ENCODE measurements at regions not wholly inside any gene's neighbourhood (a gene's known extent, or its start where the extent isn't known, plus 50 kb on each side); places are given as distances from the start of the nearest gene placed in this dataset.

GRCh38 chr4:114091546-114091945 lies 112.1 kb upstream of the ARSJ start:
- TF ChIP-seq FOSL1 (IDR thresholded peaks at IDR 0.05; ENCODE audit: insufficient read depth, low read depth, low read length) (no peak), KDM4A (IDR thresholded peaks at IDR 0.05; ENCODE audit: low read depth, low read length, severe bottlenecking) (no peak), SUZ12 (IDR thresholded peaks at IDR 0.05; ENCODE audit: low read length) (no peak), CREB1 (IDR thresholded peaks at IDR 0.05) (no peak), SRF (IDR thresholded peaks at IDR 0.05; ENCODE audit: low read depth, low read length) (no peak)
- Histone ChIP-seq H3K14ac (ENCODE audit: insufficient read length) (no peak overlapping the region), H3K4me3 (ENCODE audit: extremely low read depth in 1 of 4, insufficient read depth in 2 of 4, low read depth in 3 of 4, low read length in 4 of 4) (no peak overlapping the region), H2BK5ac (ENCODE audit: low read depth, low read length) (no peak overlapping the region), H2BK20ac (ENCODE audit: low read length) (no peak overlapping the region), H3K56ac (replicated peaks; ENCODE audit: insufficient read length, low read depth, low read length) (no peak overlapping the region), H3K18ac (ENCODE audit: extremely low read depth, low read length) (no peak overlapping the region), H4K5ac (ENCODE audit: insufficient read length, low read depth, low read length) (no peak overlapping the region), H3K23me2 (ENCODE audit: low read depth, low read length) (no peaks in the 10 kb centered on the region), H2BK120ac (replicated peaks; ENCODE audit: low read depth, low read length) (no peak overlapping the region), H3K9me3 (ENCODE audit: insufficient read depth in 2 of 2, low read depth in 1 of 2, low read length in 1 of 2) (peaks cover 3 to 6% of the 10 kb centered on the region in 2 experiments; a peak in 2 of 4 replicates), H2AK5ac (ENCODE audit: low read depth, low read length) (no peak overlapping the region), H2BK12ac (ENCODE audit: low read depth, low read length) (no peak overlapping the region), H3K79me2 (ENCODE audit: control insufficient read depth in 1 of 2, insufficient read depth in 2 of 2, low read length in 2 of 2) (no peaks in the 10 kb centered on the region), H3K9ac (replicated peaks in 1 of 4; ENCODE audit: extremely low read depth in 1 of 4, low read depth in 3 of 4, low read length in 3 of 4) (no peak overlapping the region), H3K36me3 (ENCODE audit: control insufficient read depth in 2 of 4, insufficient read depth in 4 of 4, low read length in 3 of 4) (no peaks in the 10 kb centered on the region), H3K4ac (replicated peaks; ENCODE audit: insufficient read length, low read depth, low read length) (no peak overlapping the region), H2BK15ac (ENCODE audit: low read length) (no peak overlapping the region), H2AFZ (ENCODE audit: low read length) (no peak overlapping the region), H3K27me3 (replicated peaks in 1 of 4; ENCODE audit: control insufficient read depth in 3 of 4, extremely low read depth in 1 of 4, insufficient read depth in 3 of 4, low read length in 3 of 4) (no peaks in the 10 kb centered on the region), H4K8ac (ENCODE audit: extremely low read depth, insufficient read depth, low read length) (no peak overlapping the region), H4K91ac (replicated peaks; ENCODE audit: insufficient read length, low read length) (no peak overlapping the region), H3K4me2 (ENCODE audit: insufficient read depth in 1 of 2, low read depth in 2 of 2, low read length in 2 of 2) (no peak overlapping the region), H3K4me1 (replicated peaks in 1 of 4; ENCODE audit: control insufficient read depth in 3 of 4, insufficient read depth in 4 of 4, low read length in 3 of 4) (peaks cover 0 to 4% (median 0%) of the 10 kb centered on the region in 4 experiments; a peak in 1 of 7 replicates), H3K23ac (ENCODE audit: insufficient read length) (no peak overlapping the region), H3K27ac (ENCODE audit: low read depth, low read length) (no peak overlapping the region), H3K79me1 (ENCODE audit: low read depth, low read length) (no peaks in the 10 kb centered on the region), H4K20me1 (replicated peaks in 1 of 2; ENCODE audit: control insufficient read depth in 1 of 2, insufficient read depth in 2 of 2, low read length in 2 of 2) (no peaks in the 10 kb centered on the region)
- CTCF ChIA-PET (ENCODE audit: partially characterized antibody): no interaction called here
- POLR2A ChIA-PET (ENCODE audit: partially characterized antibody): no interaction called here
- FAIRE-seq (no peak), DNase-seq (ENCODE audit: low read depth in 1 of 2, low spot score in 2 of 2) (no peak)
- WGBS, 2 experiments (ENCODE audit: extremely low coverage in 1 of 2, insufficient coverage in 1 of 2, insufficient read length in 1 of 2, insufficient replicate concordance in 2 of 2, low coverage in 1 of 2, low lambda C conversion rate in 2 of 2, missing lambda C conversion rate in 1 of 2): 81% methylated on average over 1 of the region's 1 CpG; no CpG with 5 or more reads in 1 of the 2 experiments

Measured in H1 (cell line).